Left ventricle myocardium inferior (tissue), 1 donor: ENCODE measurements at regions not wholly inside any gene's neighbourhood (a gene's known extent, or its start where the extent isn't known, plus 50 kb on each side); places are given as distances from the start of the nearest gene placed in this dataset.
"Not testable (repeated sequence)": the region's sequence is repeated elsewhere in the genome, so short reads cannot be mapped to it uniquely, and the experiment has no call there.

Experiments used
- DNase-seq: peaks from one replicate; pipeline ENCODE4 v3.0.0-alpha.2; 2020
- H3K27ac ChIP-seq: fragments of 200-600 bp; replicated peaks from 2 replicates; pipeline ENCODE4 v1.8.0; 2021
- H3K27me3 ChIP-seq: fragments of 200-600 bp; 2 replicates; pipeline ENCODE4 v1.8.0; 2021; ENCODE audit warnings: low read depth
- H3K36me3 ChIP-seq: fragments of 200-600 bp; 2 replicates; pipeline ENCODE4 v1.8.0; 2021
- H3K4me1 ChIP-seq: fragments of 200-600 bp; 2 replicates; pipeline ENCODE4 v1.8.0; 2021
- H3K4me3 ChIP-seq: fragments of 200-600 bp; 2 replicates; pipeline ENCODE4 v1.8.0; 2021; ENCODE audit warnings: mild to moderate bottlenecking, moderate library complexity
- H3K9me3 ChIP-seq: fragments of 200-600 bp; replicated peaks from 2 replicates; pipeline ENCODE4 v1.8.0; 2021
- CTCF ChIP-seq: fragments of 200-600 bp; IDR thresholded peaks from 2 replicates; pipeline ENCODE4 v1.8.0; 2021; ENCODE audit warnings: antibody characterized with exemption, mild to moderate bottlenecking, borderline replicate concordance
- intact Hi-C: fragments of 100-400 bp; cut with micrococcal nuclease; formaldehyde crosslinking; loops from one replicate; pipeline ENCODE4 v1.11.0; 2022
- donor health status: DM: no; HTN: yes; CAD: no; lungs with severe emphysema.

GRCh38 chr5:40441733-40442132 lies 238.0 kb upstream of the PTGER4 start:
- H3K9me3 ChIP-seq = peaks cover 19% of the 10 kb centered on the region
- TF ChIP-seq CTCF = no peak
- peak overlapping the region; percentile 22 for H3K27ac ChIP-seq
- H3K4me1 ChIP-seq = no peaks in the 10 kb centered on the region
- no peaks in the 10 kb centered on the region for H3K36me3 ChIP-seq
- H3K27me3 ChIP-seq = no peaks in the 10 kb centered on the region
- DNase-seq = no peak
- no peak overlapping the region for H3K4me3 ChIP-seq
- intact Hi-C loops = no loop called here

GRCh38 chr5:40440746-40441145 lies 239.0 kb upstream of the PTGER4 start:
- no peak for TF ChIP-seq CTCF
- no peaks in the 10 kb centered on the region for H3K27me3 ChIP-seq
- intact Hi-C loops = no loop called here
- no peak overlapping the region for H3K27ac ChIP-seq
- H3K9me3 ChIP-seq = peaks cover 18% of the 10 kb centered on the region
- no peak overlapping the region for H3K4me3 ChIP-seq
- no peaks in the 10 kb centered on the region for H3K36me3 ChIP-seq
- no peak for DNase-seq
- H3K4me1 ChIP-seq = no peaks in the 10 kb centered on the region

- H3K9me3 ChIP-seq, DNase-seq, intact Hi-C loops, H3K27ac ChIP-seq, H3K36me3 ChIP-seq, H3K4me3 ChIP-seq, H3K4me1 ChIP-seq, H3K27me3 ChIP-seq: not testable (repeated sequence)
Observed at GRCh38 chr5:40439103-40439502, 240.6 kb upstream of the PTGER4 start.

GRCh38 chr5:40438646-40439045 lies 241.1 kb upstream of the PTGER4 start:
- H3K36me3 ChIP-seq, H3K27me3 ChIP-seq, DNase-seq, H3K27ac ChIP-seq, intact Hi-C loops, H3K4me1 ChIP-seq, H3K9me3 ChIP-seq, H3K4me3 ChIP-seq: not testable (repeated sequence)

- intact Hi-C loops = no loop called here
- Histone ChIP-seq H3K9me3 (no peaks in the 10 kb centered on the region), H3K4me1 (no peaks in the 10 kb centered on the region), H3K36me3 (no peaks in the 10 kb centered on the region), H3K27ac (no peak overlapping the region), H3K27me3 (no peaks in the 10 kb centered on the region), H3K4me3 (no peak overlapping the region)
- no peak for TF ChIP-seq CTCF
- DNase-seq = no peak
Observed at GRCh38 chr5:40437452-40437861, 242.3 kb upstream of the PTGER4 start.

- Histone ChIP-seq H3K27ac (no peak overlapping the region), H3K4me1 (no peaks in the 10 kb centered on the region), H3K36me3 (no peaks in the 10 kb centered on the region), H3K4me3 (no peak overlapping the region), H3K27me3 (no peaks in the 10 kb centered on the region), H3K9me3 (no peaks in the 10 kb centered on the region)
- no peak for DNase-seq
- TF ChIP-seq CTCF = no peak
- intact Hi-C loops = no loop called here
Observed at GRCh38 chr5:40436535-40437237, 243.0 kb upstream of the PTGER4 start.

GRCh38 chr5:40435706-40436105 lies 244.0 kb upstream of the PTGER4 start:
- H3K27me3 ChIP-seq, intact Hi-C loops, H3K4me3 ChIP-seq, H3K36me3 ChIP-seq, H3K9me3 ChIP-seq, DNase-seq, H3K4me1 ChIP-seq, H3K27ac ChIP-seq: not testable (repeated sequence)
